Neural cell (in vitro differentiated cells): ENCODE measurements at regions not wholly inside any gene's neighbourhood (a gene's known extent, or its start where the extent isn't known, plus 50 kb on each side); places are given as distances from the start of the nearest gene placed in this dataset.

Experiments
- H2AFZ ChIP-seq: fragments of 200-600, 300-800 bp; sonication (generic), shearing (Covaris generic); 2 replicates; pipeline ENCODE4 v1.6.0; 2014; ENCODE audit warnings: low read depth, mild to moderate bottlenecking, antibody characterized with exemption, low read length, moderate library complexity
- H3F3A ChIP-seq: fragments of 200-600 bp; shearing (Covaris generic); 2 replicates; pipeline ENCODE4 v1.6.1; 2016; ENCODE audit warnings: mild to moderate bottlenecking, moderate library complexity, mixed read lengths, antibody characterized with exemption, low read length; ENCODE audit not compliant: insufficient read depth, poor library complexity, severe bottlenecking
- H3K27ac ChIP-seq: fragments of 200-600, 300-800 bp; sonication (generic), shearing (Covaris generic); 2 replicates; pipeline ENCODE4 v1.5.1; 2014; ENCODE audit warnings: mild to moderate bottlenecking, low read length, moderate library complexity
- H3K27me3 ChIP-seq: fragments of 300-800, 200-600 bp; sonication (generic), shearing (Covaris generic); 2 replicates; pipeline ENCODE4 v1.6.0; 2014; ENCODE audit warnings: mild to moderate bottlenecking, low read depth, low read length, moderate library complexity; ENCODE audit not compliant: insufficient read depth
- H3K36me3 ChIP-seq: fragments of 300-800, 200-600 bp; sonication (generic), shearing (Covaris generic); 2 replicates; pipeline ENCODE4 v1.5.1; 2014; ENCODE audit warnings: mild to moderate bottlenecking, antibody characterized with exemption, low read length, moderate library complexity; ENCODE audit not compliant: insufficient read depth
- H3K4me2 ChIP-seq: fragments of 300-800, 200-600 bp; sonication (generic), shearing (Covaris generic); 2 replicates; pipeline ENCODE4 v1.6.0; 2014; ENCODE audit warnings: mild to moderate bottlenecking, low read length
- H3K4me3 ChIP-seq: fragments of 300-800, 200-600 bp; sonication (generic), shearing (Covaris generic); 2 replicates; pipeline ENCODE4 v1.5.1; 2014; ENCODE audit warnings: mild to moderate bottlenecking, low read length, moderate library complexity
- H3K79me2 ChIP-seq: fragments of 200-600 bp; shearing (Covaris generic); replicated peaks from 2 replicates; pipeline ENCODE4 v1.6.0; 2014; ENCODE audit warnings: mild to moderate bottlenecking, low read length, moderate library complexity; ENCODE audit not compliant: insufficient read depth
- H3K9ac ChIP-seq: fragments of 300-800, 200-600 bp; sonication (generic), shearing (Covaris generic); 2 replicates; pipeline ENCODE4 v1.6.1; 2016; ENCODE audit warnings: mild to moderate bottlenecking, low read length, mixed read lengths
- H3K9me2 ChIP-seq: fragments of 200-600 bp; shearing (Covaris generic); 2 replicates; pipeline ENCODE4 v1.6.1; 2016; ENCODE audit warnings: mild to moderate bottlenecking, low read length, mixed read lengths; ENCODE audit not compliant: insufficient read depth
- H3K9me3 ChIP-seq: fragments of 200-600, 300-800 bp; sonication (generic), shearing (Covaris generic); 2 replicates; pipeline ENCODE4 v1.6.1; 2016; ENCODE audit warnings: mild to moderate bottlenecking, mixed run types, low read length, moderate library complexity, mixed read lengths
- H4K20me1 ChIP-seq: fragments of 200-600 bp; shearing (Covaris generic); 2 replicates; pipeline ENCODE4 v1.6.1; 2016; ENCODE audit warnings: mild to moderate bottlenecking, mixed run types; ENCODE audit not compliant: insufficient read depth
- EP300 ChIP-seq: fragments of 450-650 bp; conservative IDR thresholded peaks from 2 replicates; pipeline ENCODE4 v1.6.1; 2014; ENCODE audit warnings: antibody characterized with exemption, mild to moderate bottlenecking, moderate library complexity; ENCODE audit not compliant: poor library complexity, severe bottlenecking
- EZH2 ChIP-seq: fragments of 200-600, 300-800 bp; shearing (Covaris generic), sonication (generic); IDR thresholded peaks from 2 replicates; pipeline ENCODE4 v1.6.1; 2014; ENCODE audit warnings: antibody characterized with exemption, low read length, borderline replicate concordance, mild to moderate bottlenecking; ENCODE audit not compliant: insufficient read depth, poor library complexity, severe bottlenecking
- MXI1 ChIP-seq: fragments of 450-650 bp; conservative IDR thresholded peaks from 2 replicates; pipeline ENCODE4 v1.6.1; 2014; ENCODE audit warnings: antibody characterized with exemption, mild to moderate bottlenecking; ENCODE audit not compliant: poor library complexity, severe bottlenecking
- POLR2AphosphoS5 ChIP-seq: IDR thresholded peaks from 2 replicates; pipeline ENCODE4 v1.6.1; 2012
- RAD21 ChIP-seq: fragments of 450-650 bp; conservative IDR thresholded peaks from 2 replicates; pipeline ENCODE4 v1.6.1; 2014; ENCODE audit warnings: antibody characterized with exemption, mild to moderate bottlenecking, moderate library complexity
- REST ChIP-seq: IDR thresholded peaks from 2 replicates; pipeline ENCODE4 v1.6.1; 2012; ENCODE audit warnings: borderline replicate concordance
- SMC3 ChIP-seq: fragments of 450-650 bp; conservative IDR thresholded peaks from 2 replicates; pipeline ENCODE4 v1.6.1; 2014; ENCODE audit warnings: antibody characterized with exemption, mild to moderate bottlenecking, moderate library complexity; ENCODE audit not compliant: poor library complexity
- TAF1 ChIP-seq: IDR thresholded peaks from 2 replicates; pipeline ENCODE4 v1.6.1; 2012; ENCODE audit warnings: low read depth
- TF ChIP-seq, protein P1 (sequence below): fragments of 450-650 bp; IDR thresholded peaks from 2 replicates; pipeline ENCODE4 v1.5.1; 2014; ENCODE audit warnings: antibody characterized with exemption, mild to moderate bottlenecking, moderate library complexity; ENCODE audit not compliant: poor library complexity, severe bottlenecking

DNA sequence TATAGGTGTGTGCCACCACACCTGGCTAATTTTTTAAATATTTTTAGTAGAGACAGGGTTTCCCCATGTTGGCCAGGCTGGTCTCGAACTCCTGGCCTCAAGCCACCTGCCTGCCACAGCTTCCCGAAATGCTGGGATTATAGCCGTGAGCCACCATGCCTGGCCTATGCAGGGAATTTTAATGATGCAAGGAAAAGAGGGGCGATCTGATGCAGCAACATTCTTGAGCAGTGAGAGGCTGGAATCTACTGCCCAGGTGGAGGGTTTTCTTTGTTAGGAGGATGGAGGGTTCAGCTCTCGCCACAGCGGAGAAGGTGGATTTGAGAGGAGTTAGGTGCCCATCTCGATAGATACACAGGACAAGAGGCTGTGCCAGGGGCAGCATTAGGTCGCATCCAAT lies 332.3 kb downstream of the GATA3 start:
- Histone ChIP-seq H4K20me1 (no peaks in the 10 kb centered on the region), H3K9ac (no peak overlapping the region), H3K79me2 (no peaks in the 10 kb centered on the region), H3F3A (no peaks in the 10 kb centered on the region), H3K9me2 (no peaks in the 10 kb centered on the region), H3K4me2 (no peak overlapping the region), H3K27ac (no peak overlapping the region), H3K9me3 (no peaks in the 10 kb centered on the region), H2AFZ (no peak overlapping the region), H3K27me3 (no peaks in the 10 kb centered on the region), H3K36me3 (no peaks in the 10 kb centered on the region), H3K4me3 (no peak overlapping the region)
- no peak for TF ChIP-seq RAD21
- no peak for TF ChIP-seq MXI1
- no peak for TF ChIP-seq POLR2AphosphoS5
- TF ChIP-seq EZH2: no peak
- TF ChIP-seq REST: no peak
- TF ChIP-seq EP300: no peak
- TF ChIP-seq TAF1: no peak

DNA sequence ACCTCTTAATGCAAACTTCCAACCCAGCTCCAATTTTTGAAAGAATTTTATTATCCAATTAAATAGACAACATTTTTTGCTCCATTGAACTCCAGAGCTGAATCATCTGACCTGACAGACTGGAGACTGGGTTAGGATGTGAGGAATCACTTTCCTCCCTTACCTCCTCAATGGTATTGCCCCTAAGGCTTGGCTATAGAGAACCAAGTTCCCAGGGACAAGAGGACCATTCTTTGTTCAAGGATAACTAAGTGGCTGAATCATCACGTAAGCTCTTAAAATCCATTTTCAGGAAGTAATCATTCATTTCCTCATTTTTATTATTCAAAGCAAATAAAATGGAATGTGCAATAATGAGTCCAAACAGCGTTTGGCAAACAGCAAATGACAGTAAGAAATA lies 335.1 kb downstream of the GATA3 start:
- no peaks in the 10 kb centered on the region for H3K9me3 ChIP-seq
- H3K79me2 ChIP-seq: no peaks in the 10 kb centered on the region
- TF ChIP-seq, protein P1, sequence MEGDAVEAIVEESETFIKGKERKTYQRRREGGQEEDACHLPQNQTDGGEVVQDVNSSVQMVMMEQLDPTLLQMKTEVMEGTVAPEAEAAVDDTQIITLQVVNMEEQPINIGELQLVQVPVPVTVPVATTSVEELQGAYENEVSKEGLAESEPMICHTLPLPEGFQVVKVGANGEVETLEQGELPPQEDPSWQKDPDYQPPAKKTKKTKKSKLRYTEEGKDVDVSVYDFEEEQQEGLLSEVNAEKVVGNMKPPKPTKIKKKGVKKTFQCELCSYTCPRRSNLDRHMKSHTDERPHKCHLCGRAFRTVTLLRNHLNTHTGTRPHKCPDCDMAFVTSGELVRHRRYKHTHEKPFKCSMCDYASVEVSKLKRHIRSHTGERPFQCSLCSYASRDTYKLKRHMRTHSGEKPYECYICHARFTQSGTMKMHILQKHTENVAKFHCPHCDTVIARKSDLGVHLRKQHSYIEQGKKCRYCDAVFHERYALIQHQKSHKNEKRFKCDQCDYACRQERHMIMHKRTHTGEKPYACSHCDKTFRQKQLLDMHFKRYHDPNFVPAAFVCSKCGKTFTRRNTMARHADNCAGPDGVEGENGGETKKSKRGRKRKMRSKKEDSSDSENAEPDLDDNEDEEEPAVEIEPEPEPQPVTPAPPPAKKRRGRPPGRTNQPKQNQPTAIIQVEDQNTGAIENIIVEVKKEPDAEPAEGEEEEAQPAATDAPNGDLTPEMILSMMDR: no peak
- TF ChIP-seq SMC3 (no peak), EZH2 (no peak), EP300 (no peak), REST (no peak), POLR2AphosphoS5 (no peak), RAD21 (no peak), TAF1 (no peak), MXI1 (no peak)
- H3K9me2 ChIP-seq: no peaks in the 10 kb centered on the region
- H3K9ac ChIP-seq: no peak overlapping the region
- H3K27me3 ChIP-seq: no peaks in the 10 kb centered on the region
- no peak overlapping the region for H3K4me3 ChIP-seq
- H2AFZ ChIP-seq: no peak overlapping the region
- no peaks in the 10 kb centered on the region for H3F3A ChIP-seq
- no peaks in the 10 kb centered on the region for H4K20me1 ChIP-seq
- H3K27ac ChIP-seq: no peak overlapping the region
- H3K4me2 ChIP-seq: no peak overlapping the region
- no peaks in the 10 kb centered on the region for H3K36me3 ChIP-seq
